Activated CD4-positive, alpha-beta memory T cell treated with anti-CD3 and anti-CD28 coated beads, Interleukin-2, amount 10 ng/mL, durations not matched to agents 7 days and 5 days (primary cell): ENCODE measurements at regions not wholly inside any gene's neighbourhood (a gene's known extent, or its start where the extent isn't known, plus 50 kb on each side); places are given as distances from the start of the nearest gene placed in this dataset.
"Not testable (repeated sequence)": the region's sequence is repeated elsewhere in the genome, so short reads cannot be mapped to it uniquely, and the experiment has no call there.

Experiments
- CTCF ChIA-PET: fragments of 350-600 bp; sonication (Branson Sonifier 250); formaldehyde crosslinking; loops from one replicate; lab custom pipeline; 2021; ENCODE audit warnings: antibody characterized with exemption, inconsistent platforms; lab: Charles Lee
- POLR2A ChIA-PET: fragments of 350-600 bp; sonication (Branson Sonifier 250); formaldehyde crosslinking; loops from one replicate; lab custom pipeline; 2021; ENCODE audit warnings: antibody characterized with exemption; lab: Charles Lee
- DNase-seq: peaks from one replicate; pipeline ENCODE4 v3.0.0-alpha.2; 2020
- H3K27ac Mint-ChIP-seq: one replicate; pipeline ENCODE4 v1.8.0; 2021; ENCODE audit warnings: mild to moderate bottlenecking, mixed read lengths
- H3K27me3 Mint-ChIP-seq: one replicate; pipeline ENCODE4 v1.8.0; 2021; ENCODE audit warnings: mixed read lengths
- H3K36me3 Mint-ChIP-seq: one replicate; pipeline ENCODE4 v1.8.0; 2021; ENCODE audit warnings: low read depth, mixed read lengths
- H3K4me1 Mint-ChIP-seq: one replicate; pipeline ENCODE4 v1.8.0; 2021; ENCODE audit warnings: mixed read lengths
- H3K4me3 Mint-ChIP-seq: one replicate; pipeline ENCODE4 v1.8.0; 2021; ENCODE audit warnings: mild to moderate bottlenecking, mixed read lengths
- H3K9me3 Mint-ChIP-seq: one replicate; pipeline ENCODE4 v1.8.0; 2021; ENCODE audit warnings: mixed read lengths

- Mint-ChIP-seq H3K4me3 (no peak overlapping the region), H3K4me1 (no peaks in the 10 kb centered on the region), H3K27ac (no peak overlapping the region), H3K27me3 (no peaks in the 10 kb centered on the region), H3K9me3 (peaks cover 6% of the 10 kb centered on the region), H3K36me3 (no peaks in the 10 kb centered on the region)
- DNase-seq, result no peak
- POLR2A ChIA-PET, result no interaction called here
- CTCF ChIA-PET, result no interaction called here
Observed at GRCh38 chr1:242602001-242602400, 77.5 kb upstream of the PLD5 start.

GRCh38 chr1:242593756-242594155, 69.3 kb upstream of the PLD5 start:
- DNase-seq, H3K9me3 Mint-ChIP-seq, H3K4me3 Mint-ChIP-seq, H3K27me3 Mint-ChIP-seq, H3K27ac Mint-ChIP-seq, CTCF ChIA-PET, POLR2A ChIA-PET, H3K36me3 Mint-ChIP-seq, H3K4me1 Mint-ChIP-seq: not testable (repeated sequence)

- H3K27ac Mint-ChIP-seq, result no peak overlapping the region
- H3K4me1 Mint-ChIP-seq, result no peaks in the 10 kb centered on the region
- ChIA-PET CTCF (no interaction called here), POLR2A (no interaction called here)
- H3K36me3 Mint-ChIP-seq, result no peaks in the 10 kb centered on the region
- no peak overlapping the region for H3K4me3 Mint-ChIP-seq
- H3K9me3 Mint-ChIP-seq, result peaks cover under 1% of the 10 kb centered on the region
- H3K27me3 Mint-ChIP-seq, result no peaks in the 10 kb centered on the region
- DNase-seq, result no peak
Observed at GRCh38 chr1:242586360-242586680, 61.8 kb upstream of the PLD5 start.

DNA sequence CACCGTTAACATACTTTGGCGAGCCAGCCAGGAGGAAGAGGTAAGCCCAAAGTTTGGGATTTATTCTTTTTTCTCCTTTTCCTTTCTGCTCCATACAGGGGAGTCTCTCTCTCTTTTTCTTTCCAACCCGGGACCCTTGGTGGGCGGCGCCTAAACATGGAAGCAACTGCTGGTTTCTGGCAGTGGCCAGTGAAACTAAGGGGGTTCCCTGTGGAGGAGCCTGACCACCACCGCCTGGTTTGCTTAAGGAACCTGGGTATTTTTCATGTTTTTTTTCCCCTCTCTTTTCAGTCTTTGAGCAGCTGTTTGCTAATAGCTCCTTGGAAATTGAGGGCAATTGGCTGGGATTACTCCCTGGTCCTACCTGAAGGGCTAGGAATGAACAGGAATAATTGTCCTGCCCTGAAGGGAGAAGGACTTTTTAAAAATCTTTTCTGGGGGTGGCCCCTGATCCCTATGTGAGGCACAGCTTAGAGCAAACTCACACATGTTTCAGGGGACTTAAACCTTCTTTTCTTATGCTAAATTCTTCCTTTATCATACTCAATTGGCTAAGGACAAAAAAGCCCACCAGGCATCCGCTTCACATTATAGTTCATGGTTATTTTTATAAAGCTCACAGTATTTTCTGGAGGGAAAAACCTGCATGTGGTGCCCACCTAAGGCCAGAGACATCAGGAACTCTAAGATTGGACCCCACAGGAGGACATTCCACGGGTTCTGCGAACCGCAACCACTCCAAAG, 61.3 kb upstream of the PLD5 start:
- no peaks in the 10 kb centered on the region for H3K9me3 Mint-ChIP-seq
- H3K27ac Mint-ChIP-seq, result no peak overlapping the region
- no peaks in the 10 kb centered on the region for H3K27me3 Mint-ChIP-seq
- POLR2A ChIA-PET, result no interaction called here
- no peaks in the 10 kb centered on the region for H3K36me3 Mint-ChIP-seq
- no peak overlapping the region for H3K4me3 Mint-ChIP-seq
- no peaks in the 10 kb centered on the region for H3K4me1 Mint-ChIP-seq
- CTCF ChIA-PET, result no interaction called here
- no peak for DNase-seq

- ChIA-PET CTCF (no interaction called here), POLR2A (no interaction called here)
- Mint-ChIP-seq H3K9me3 (no peaks in the 10 kb centered on the region), H3K27ac (no peak overlapping the region), H3K36me3 (no peaks in the 10 kb centered on the region), H3K27me3 (no peaks in the 10 kb centered on the region), H3K4me1 (no peaks in the 10 kb centered on the region), H3K4me3 (no peak overlapping the region)
- DNase-seq, result no peak
Observed at GRCh38 chr1:242582669-242583068, 58.2 kb upstream of the PLD5 start.

DNA sequence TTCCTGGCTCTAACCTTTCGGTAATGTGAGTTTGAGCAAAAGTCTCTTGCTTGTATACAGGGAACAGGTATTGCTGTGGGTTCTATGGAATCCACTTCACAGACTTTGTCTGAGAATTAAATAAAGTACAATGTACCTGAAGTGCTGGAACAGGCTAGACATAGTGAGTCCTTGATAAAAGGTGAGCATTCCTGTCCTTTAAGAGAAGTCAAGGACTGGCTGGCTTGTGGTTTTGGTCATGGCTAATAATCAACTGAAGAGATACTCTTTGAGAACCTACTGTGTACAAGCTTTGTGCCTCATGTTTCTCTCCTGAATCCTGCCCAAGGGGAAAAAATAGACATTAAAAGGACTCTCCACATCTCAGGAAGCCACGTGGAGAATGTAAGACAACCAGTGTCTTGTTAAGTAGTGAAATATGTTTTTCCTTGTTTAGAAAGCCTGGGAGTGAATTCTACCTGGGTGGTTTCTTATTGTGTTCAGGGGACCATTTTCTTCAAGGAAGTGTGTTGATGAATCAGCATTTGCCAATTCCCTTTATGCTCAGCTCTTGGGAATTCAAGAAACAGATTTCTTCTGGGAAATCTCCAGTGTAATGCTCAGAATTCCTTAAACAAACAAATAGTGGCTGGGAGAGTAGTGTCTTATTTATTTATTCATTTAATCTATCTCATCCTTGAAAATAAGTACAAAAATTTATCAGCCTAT, 55.2 kb upstream of the PLD5 start:
- CTCF ChIA-PET, result no interaction called here

More for the DNA sequence above, 55.2 kb upstream of the PLD5 start:
- Mint-ChIP-seq H3K27ac (no peak overlapping the region), H3K36me3 (no peaks in the 10 kb centered on the region), H3K9me3 (no peaks in the 10 kb centered on the region), H3K4me1 (no peaks in the 10 kb centered on the region), H3K27me3 (no peaks in the 10 kb centered on the region), H3K4me3 (no peak overlapping the region)
- DNase-seq, result no peak
- POLR2A ChIA-PET, result no interaction called here
